ENCODE measurements at regions not wholly inside any gene's neighbourhood (a gene's known extent, or its start where the extent isn't known, plus 50 kb on each side); places are given as distances from the start of the nearest gene placed in this dataset.

GRCh38 chr2:59295524-59296162 is 1054.5 kb upstream of the FANCL start:
- TF ChIP-seq RARB (CRISPR knock-in tag; IDR thresholded peaks at IDR 0.05): no peak
- ChIA-PET CTCF (no interaction called here), POLR2A (no interaction called here)
- Histone ChIP-seq H3K4me2 (no peak overlapping the region), H3K27ac (no peak overlapping the region), H3K4me1 (no peaks in the 10 kb centered on the region), H3K9me3 (no peaks in the 10 kb centered on the region), H3K4me3 (no peak overlapping the region)
- 3% methylated on average over 3 of the region's 3 CpGs for WGBS (ENCODE audit: missing lambda C conversion rate)
- DNase-seq (ENCODE audit: low read depth in 1 of 2, low spot score in 1 of 2) (no peak), ATAC-seq (no peak), FAIRE-seq (no peak)

GRCh38 chr2:59288771-59289170 is 1047.6 kb upstream of the FANCL start:
- WGBS (ENCODE audit: missing lambda C conversion rate): 0% methylated on average over 2 of the region's 2 CpGs
- POLR2A ChIA-PET: no interaction called here

GRCh38 chr2:59282374-59283057 is 1041.4 kb upstream of the FANCL start:
- no peak overlapping the region for H3K4me2 ChIP-seq
- no peak overlapping the region for H3K4me3 ChIP-seq
- H3K9me3 ChIP-seq: no peaks in the 10 kb centered on the region
- POLR2A ChIA-PET: no interaction called here
- FAIRE-seq (no peak), DNase-seq (ENCODE audit: low read depth in 1 of 2, low spot score in 1 of 2) (no peak), ATAC-seq (no peak)
- TF ChIP-seq MAFK (IDR thresholded peaks at IDR 0.05; ENCODE audit: partially characterized antibody) (no peak), EP300 (IDR thresholded peaks at IDR 0.05) (no peak), CEBPB (IDR thresholded peaks at IDR 0.05) (no peak), RCOR1 (IDR thresholded peaks at IDR 0.05; ENCODE audit: low read depth, low read length) (no peak), HES2 (IDR thresholded peaks at IDR 0.05) (no peak), KDM5A (IDR thresholded peaks at IDR 0.05) (no peak), NFE2L2 (conservative IDR thresholded peaks at IDR 0.05; ENCODE audit: low read length) (no peak)
- CTCF ChIA-PET: no interaction called here
- H3K4me1 ChIP-seq: no peaks in the 10 kb centered on the region
- no peak overlapping the region for H3K27ac ChIP-seq
- 11% methylated on average over 6 of the region's 6 CpGs for WGBS (ENCODE audit: missing lambda C conversion rate)

More at GRCh38 chr2:59288771-59289170, 1047.6 kb upstream of the FANCL start:
- H3K4me2 ChIP-seq: no peak overlapping the region
- no peaks in the 10 kb centered on the region for H3K9me3 ChIP-seq
- CTCF ChIA-PET: interaction anchor here (1.2 kb wide), 1 partner anchor 8 kb away, joined by 3 read pairs; no protein-coding TSS in a partner anchor
- no peak for TF ChIP-seq MYC (IDR thresholded peaks at IDR 0.05; ENCODE audit: borderline replicate concordance, low read length)
- no peak for TF ChIP-seq CHD4 (IDR thresholded peaks at IDR 0.05; ENCODE audit: borderline replicate concordance)
- no peak for TF ChIP-seq SMC3 (IDR thresholded peaks at IDR 0.05)
- H3K4me1 ChIP-seq: no peaks in the 10 kb centered on the region
- no peak for DNase-seq (ENCODE audit: low read depth in 1 of 2, low spot score in 1 of 2)
- FAIRE-seq: no peak
- H3K4me3 ChIP-seq: no peak overlapping the region
- ATAC-seq: no peak
- H3K27ac ChIP-seq: no peak overlapping the region

- FAIRE-seq: no peak
- no peak for DNase-seq (ENCODE audit: low read depth in 1 of 2, low spot score in 1 of 2)
- H3K27ac ChIP-seq: no peak overlapping the region
- H3K4me1 ChIP-seq: no peaks in the 10 kb centered on the region
- ChIA-PET CTCF (no interaction called here), POLR2A (no interaction called here)
- WGBS (ENCODE audit: missing lambda C conversion rate): 42% methylated on average over 5 of the region's 5 CpGs
- ATAC-seq: no peak
- TF ChIP-seq CHD4 (IDR thresholded peaks at IDR 0.05; ENCODE audit: borderline replicate concordance) (no peak), TFCP2L1 (CRISPR knock-in tag; IDR thresholded peaks at IDR 0.05) (no peak), ZNF302 (CRISPR knock-in tag; IDR thresholded peaks at IDR 0.05) (no peak), EHMT2 (IDR thresholded peaks at IDR 0.05; ENCODE audit: low read depth) (no peak), JUNB (IDR thresholded peaks at IDR 0.05) (no peak), PHF8 (IDR thresholded peaks at IDR 0.05; ENCODE audit: borderline replicate concordance, low read depth) (no peak), RFX5 (IDR thresholded peaks at IDR 0.05) (no peak), BCL3 (IDR thresholded peaks at IDR 0.05) (no peak), ZFP36 (IDR thresholded peaks at IDR 0.05; ENCODE audit: borderline replicate concordance, partially characterized antibody) (no peak), JUN (IDR thresholded peaks at IDR 0.05) (no peak), CEBPB (IDR thresholded peaks at IDR 0.05) (no peak), ATOH8 (CRISPR knock-in tag; IDR thresholded peaks at IDR 0.05; ENCODE audit: low read depth) (no peak), CBX8 (IDR thresholded peaks at IDR 0.05) (no peak), USF2 (IDR thresholded peaks at IDR 0.05) (no peak), CBX2 (IDR thresholded peaks at IDR 0.05; ENCODE audit: borderline replicate concordance, low read depth) (no peak), SMC3 (IDR thresholded peaks at IDR 0.05) (no peak), GATA3 (IDR thresholded peaks at IDR 0.05; ENCODE audit: borderline replicate concordance) (no peak), KDM5A (IDR thresholded peaks at IDR 0.05) (no peak)
- H3K4me3 ChIP-seq: no peak overlapping the region
- no peaks in the 10 kb centered on the region for H3K9me3 ChIP-seq
- no peak overlapping the region for H3K4me2 ChIP-seq
These were observed 1036.5 kb upstream of the FANCL start for GRCh38 chr2:59277671-59278070.

Data from A549 (cell line).